Testis (tissue), 2 donors: ENCODE measurements at regions not wholly inside any gene's neighbourhood (a gene's known extent, or its start where the extent isn't known, plus 50 kb on each side); places are given as distances from the start of the nearest gene placed in this dataset.

Experiments used
- DNase-seq: peaks from one replicate; pipeline ENCODE4 v3.0.0-alpha.2; 2019
- H3K27ac ChIP-seq, 2 donors: fragments of 200-600 bp; sonication (generic); one replicate each; pipeline ENCODE4 v1.5.1; 2019
- H3K27me3 ChIP-seq: fragments of 200-600 bp; sonication (generic); one replicate; pipeline ENCODE4 v1.5.1; 2019
- H3K36me3 ChIP-seq: fragments of 200-600 bp; sonication (generic); one replicate; pipeline ENCODE4 v1.5.1; 2017; ENCODE audit warnings: low read depth; ENCODE audit errors: missing control alignments
- H3K4me1 ChIP-seq: fragments of 200-600 bp; sonication (generic); one replicate; pipeline ENCODE4 v1.5.1; 2019
- H3K4me3 ChIP-seq, 2 donors: fragments of 200-600 bp; sonication (generic); one replicate each; pipeline ENCODE4 v1.5.1; 2017 to 2019
- H3K9me3 ChIP-seq: fragments of 200-600 bp; sonication (generic); one replicate; pipeline ENCODE4 v1.5.1; 2017
- POLR2A ChIP-seq: fragments of 450-650 bp; IDR thresholded peaks from one replicate; pipeline ENCODE4 v1.6.1; 2017; ENCODE audit warnings: antibody characterized with exemption, mild to moderate bottlenecking, moderate library complexity
- WGBS, 2 donors: methylation state at CpG; one replicate each; pipeline ENCODE4 v1.1.5; 2018; 5-methylcytosine and 5-hydroxymethylcytosine counted together
- intact Hi-C: fragments of 100-400 bp; cut with DNase I; formaldehyde crosslinking; loops from one replicate; pipeline ENCODE4 v1.15.1; 2023; ENCODE audit warnings: low total_unique reads
- TF ChIP-seq, protein P1 (sequence below), 3 experiments: fragments of 450-650 bp in 2 of 3; fragments of 200-600 bp in 1 of 3; sonication (generic) in 1 of 3; IDR thresholded peaks; one replicate each; pipeline ENCODE4 v1.5.1; 2016 to 2019; ENCODE audit warnings: antibody characterized with exemption in 3 of 3, mild to moderate bottlenecking in 2 of 3, moderate library complexity in 1 of 3

DNA sequence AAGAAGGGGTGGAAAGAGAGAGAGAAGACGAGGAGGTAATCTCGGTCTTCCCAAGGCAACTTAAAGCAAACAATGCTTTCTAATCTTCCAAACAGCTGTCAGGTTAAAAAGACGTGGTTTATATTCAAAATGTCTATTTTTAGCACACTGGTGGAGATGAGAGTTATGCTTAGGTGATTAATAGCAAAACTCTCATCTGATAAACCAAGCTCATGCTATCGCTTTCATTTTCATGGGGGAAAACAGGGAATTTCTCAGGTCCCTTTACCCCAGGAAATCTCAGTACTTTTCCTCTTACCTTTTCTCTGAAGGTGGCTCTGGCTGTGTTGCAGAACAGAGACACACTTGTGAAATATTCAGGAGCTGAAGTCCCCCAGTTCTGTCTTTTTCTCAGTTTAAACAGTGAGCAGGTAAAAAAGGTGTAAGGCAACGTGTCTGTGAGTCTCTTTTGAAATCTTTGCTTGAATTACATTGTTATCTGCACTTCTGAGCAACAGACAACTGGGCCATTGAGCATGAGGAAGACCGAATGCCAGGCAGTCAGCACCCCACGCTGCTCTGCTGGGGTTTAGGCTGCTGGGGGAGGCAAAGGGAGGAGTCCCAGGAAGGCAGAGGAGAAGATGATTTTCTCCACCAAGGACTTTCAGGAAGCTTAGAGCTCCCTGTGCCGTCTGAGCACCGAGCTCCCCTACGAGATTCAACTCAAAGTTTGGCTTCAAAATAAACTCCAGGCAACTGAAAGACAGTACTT is 759.3 kb downstream of the BCL11B start:
- intact Hi-C loops, result no loop called here
- DNase-seq, result peak; percentile 15
- H3K4me3 ChIP-seq, result no peak overlapping the region
- no peaks in the 10 kb centered on the region for H3K36me3 ChIP-seq
- H3K27me3 ChIP-seq, result no peaks in the 10 kb centered on the region
- no peak for TF ChIP-seq POLR2A
- TF ChIP-seq, protein P1, sequence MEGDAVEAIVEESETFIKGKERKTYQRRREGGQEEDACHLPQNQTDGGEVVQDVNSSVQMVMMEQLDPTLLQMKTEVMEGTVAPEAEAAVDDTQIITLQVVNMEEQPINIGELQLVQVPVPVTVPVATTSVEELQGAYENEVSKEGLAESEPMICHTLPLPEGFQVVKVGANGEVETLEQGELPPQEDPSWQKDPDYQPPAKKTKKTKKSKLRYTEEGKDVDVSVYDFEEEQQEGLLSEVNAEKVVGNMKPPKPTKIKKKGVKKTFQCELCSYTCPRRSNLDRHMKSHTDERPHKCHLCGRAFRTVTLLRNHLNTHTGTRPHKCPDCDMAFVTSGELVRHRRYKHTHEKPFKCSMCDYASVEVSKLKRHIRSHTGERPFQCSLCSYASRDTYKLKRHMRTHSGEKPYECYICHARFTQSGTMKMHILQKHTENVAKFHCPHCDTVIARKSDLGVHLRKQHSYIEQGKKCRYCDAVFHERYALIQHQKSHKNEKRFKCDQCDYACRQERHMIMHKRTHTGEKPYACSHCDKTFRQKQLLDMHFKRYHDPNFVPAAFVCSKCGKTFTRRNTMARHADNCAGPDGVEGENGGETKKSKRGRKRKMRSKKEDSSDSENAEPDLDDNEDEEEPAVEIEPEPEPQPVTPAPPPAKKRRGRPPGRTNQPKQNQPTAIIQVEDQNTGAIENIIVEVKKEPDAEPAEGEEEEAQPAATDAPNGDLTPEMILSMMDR (IDR thresholded peaks at IDR 0.05), result no peak
- no peak overlapping the region for H3K27ac ChIP-seq
- no peaks in the 10 kb centered on the region for H3K4me1 ChIP-seq
- 46 to 50% methylated on average over 10 of the region's 10 CpGs for whole genome bisulfite sequencing, 2 donors
- no peaks in the 10 kb centered on the region for H3K9me3 ChIP-seq

DNA sequence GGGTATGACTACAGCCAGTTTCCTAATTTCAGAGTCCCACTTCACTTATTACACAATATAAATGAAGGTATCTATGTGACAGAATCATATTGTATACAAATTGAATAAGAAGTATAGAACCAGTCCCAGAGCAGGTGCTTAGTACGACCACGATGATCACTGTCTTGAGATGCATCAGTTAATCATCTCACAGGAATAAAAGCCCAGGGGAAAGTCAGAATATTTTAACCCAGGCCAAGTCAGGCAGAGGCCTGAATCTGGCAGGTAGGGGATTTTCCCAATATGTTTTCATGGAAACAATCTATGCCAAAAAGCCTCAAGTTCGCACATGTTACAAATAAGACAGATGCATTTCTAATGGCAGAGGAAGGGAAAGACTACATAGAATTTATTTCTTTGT is 758.4 kb downstream of the BCL11B start:
- no peaks in the 10 kb centered on the region for H3K9me3 ChIP-seq
- H3K27me3 ChIP-seq, result no peaks in the 10 kb centered on the region
- H3K4me3 ChIP-seq, result no peak overlapping the region
- 83 to 93% methylated on average over 3 of the region's 3 CpGs for WGBS, 2 donors
- H3K36me3 ChIP-seq, result no peaks in the 10 kb centered on the region
- no peak overlapping the region for H3K27ac ChIP-seq
- no peak for TF ChIP-seq POLR2A
- TF ChIP-seq, protein P1 (IDR thresholded peaks at IDR 0.05), result no peak
- intact Hi-C loops, result no loop called here
- no peaks in the 10 kb centered on the region for H3K4me1 ChIP-seq
- no peak for DNase-seq

DNA sequence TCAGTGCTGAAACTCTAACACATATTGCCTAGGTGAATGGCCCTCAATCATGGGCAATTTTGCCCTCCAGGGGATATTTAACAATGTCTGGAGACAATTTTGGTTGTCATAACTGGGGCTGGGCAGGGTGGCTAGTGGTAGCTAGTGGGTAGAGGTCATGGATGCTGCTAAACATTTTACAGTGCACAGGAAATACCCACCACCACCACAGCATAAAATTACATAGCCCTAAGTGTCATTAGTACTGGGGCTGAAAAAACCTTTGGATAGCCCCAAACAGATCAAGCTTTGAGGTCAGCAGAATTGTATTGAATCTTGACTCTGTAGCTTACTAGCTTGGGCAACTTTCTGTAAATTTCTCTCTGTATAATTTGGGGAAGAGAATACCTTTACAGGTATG is 758.0 kb downstream of the BCL11B start:
- no peak for DNase-seq

DNA sequence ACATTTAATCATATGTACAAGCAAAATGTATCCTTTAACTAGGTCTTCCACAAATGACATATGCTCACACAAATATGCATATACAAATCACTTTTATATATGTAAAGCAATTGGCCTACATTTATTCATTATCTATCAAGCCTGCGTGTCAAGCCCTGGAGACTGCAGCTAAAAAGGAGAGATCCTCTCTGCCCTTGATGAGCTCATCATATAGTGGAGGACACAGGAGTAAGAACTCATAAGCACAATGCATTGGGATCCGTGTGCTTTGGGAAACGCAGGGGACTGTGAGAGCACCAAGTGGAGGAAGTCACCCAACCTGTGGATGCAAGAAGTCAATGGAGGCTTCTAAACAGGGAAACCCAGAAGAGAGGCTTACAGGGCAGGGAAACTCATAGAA is 735.7 kb downstream of the BCL11B start:
- no peaks in the 10 kb centered on the region for H3K9me3 ChIP-seq
- TF ChIP-seq, protein P1 (IDR thresholded peaks at IDR 0.05), result no peak
- no peak overlapping the region for H3K4me3 ChIP-seq
- no peaks in the 10 kb centered on the region for H3K27me3 ChIP-seq
- WGBS, 2 donors, result 78 to 89% methylated on average over 3 of the region's 3 CpGs
- no peak overlapping the region for H3K27ac ChIP-seq
- no peaks in the 10 kb centered on the region for H3K4me1 ChIP-seq
- DNase-seq, result no peak
- intact Hi-C loops, result no loop called here
- H3K36me3 ChIP-seq, result no peaks in the 10 kb centered on the region

More for the DNA sequence above, 758.0 kb downstream of the BCL11B start:
- Histone ChIP-seq H3K27me3 (no peaks in the 10 kb centered on the region), H3K36me3 (no peaks in the 10 kb centered on the region), H3K27ac (no peak overlapping the region), H3K4me3 (no peak overlapping the region), H3K4me1 (no peaks in the 10 kb centered on the region), H3K9me3 (no peaks in the 10 kb centered on the region)
- TF ChIP-seq, protein P1 (IDR thresholded peaks at IDR 0.05), result no peak
- no peak for TF ChIP-seq POLR2A
- intact Hi-C loops, result no loop called here

DNA sequence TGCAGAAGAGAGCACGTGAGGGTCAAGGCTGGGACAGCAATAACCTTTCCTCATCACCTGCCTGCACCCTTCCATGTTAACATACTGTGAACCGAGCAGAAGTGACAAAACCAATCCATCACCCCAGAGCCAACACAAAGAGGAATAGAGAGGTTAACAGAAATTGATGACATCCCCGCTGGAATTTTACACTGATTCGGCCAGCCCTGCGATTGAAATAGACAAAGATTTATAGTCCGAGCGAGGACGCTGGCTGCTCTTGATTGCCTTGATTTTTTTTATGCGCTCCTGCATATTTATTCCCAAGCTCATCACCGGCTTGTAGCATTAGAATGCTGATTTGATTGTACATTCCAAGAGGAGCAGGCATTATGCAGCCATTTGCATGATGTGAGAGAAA is 729.7 kb downstream of the BCL11B start:
- Histone ChIP-seq H3K27me3 (no peaks in the 10 kb centered on the region), H3K9me3 (no peaks in the 10 kb centered on the region), H3K27ac (no peak overlapping the region), H3K4me1 (no peaks in the 10 kb centered on the region), H3K36me3 (no peaks in the 10 kb centered on the region), H3K4me3 (no peak overlapping the region)
- no peak for DNase-seq
- WGBS, 2 donors, result 40 to 54% methylated on average over 10 of the region's 10 CpGs
- TF ChIP-seq POLR2A, result no peak
- TF ChIP-seq, protein P1 (IDR thresholded peaks at IDR 0.05), result no peak
- intact Hi-C loops, result no loop called here
